DMS79 (cell line): ENCODE measurements at regions not wholly inside any gene's neighbourhood (a gene's known extent, or its start where the extent isn't known, plus 50 kb on each side); places are given as distances from the start of the nearest gene placed in this dataset.
A peak's percentile ranks its signal among the peaks of the same experiment; 100 is the strongest.

ENCODE experiments used
- DNase-seq: peaks from one replicate; lab custom pipeline; 2025; lab: John Stamatoyannopoulos, UW

- no peak for DNase-seq
Measured at GRCh38 chr12:23462546-23462945, 486.9 kb downstream of the SOX5 start.

- DNase-seq: no peak
Measured at GRCh38 chr12:23463172-23463571, 486.3 kb downstream of the SOX5 start.

DNA sequence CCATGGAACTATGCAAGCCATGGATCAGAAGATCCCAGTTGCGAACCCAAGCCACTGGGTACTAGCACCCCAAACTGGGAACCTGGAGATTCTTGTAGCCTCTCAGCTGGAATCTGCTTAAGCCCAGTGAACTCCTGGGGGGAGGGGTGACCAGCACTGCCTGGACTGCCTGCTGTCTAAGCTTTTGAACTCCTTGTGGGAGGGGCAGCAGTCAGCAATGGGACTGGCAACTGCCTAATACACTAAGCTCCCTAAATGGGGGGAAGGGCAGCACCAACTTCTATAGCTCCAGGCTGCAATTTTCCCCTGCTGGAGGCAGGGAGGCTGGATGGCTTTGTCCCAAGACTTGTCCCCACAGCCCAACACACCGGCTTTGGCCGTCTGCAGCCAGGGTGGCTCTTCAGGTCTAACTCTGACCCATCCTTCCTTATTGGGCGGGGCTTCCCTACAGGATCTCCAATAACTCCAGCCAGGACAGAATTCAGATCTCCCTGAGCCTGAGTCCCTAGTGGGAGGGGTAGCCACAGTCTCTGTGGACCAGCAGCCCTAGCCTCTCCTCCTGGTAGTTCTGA is 485.1 kb downstream of the SOX5 start:
- no peak for DNase-seq

GRCh38 chr12:23472329-23472971 is 477.0 kb downstream of the SOX5 start:
- DNase-seq: peak; percentile 15

- no peak for DNase-seq
Measured at GRCh38 chr12:23473071-23473470, 476.4 kb downstream of the SOX5 start.

DNA sequence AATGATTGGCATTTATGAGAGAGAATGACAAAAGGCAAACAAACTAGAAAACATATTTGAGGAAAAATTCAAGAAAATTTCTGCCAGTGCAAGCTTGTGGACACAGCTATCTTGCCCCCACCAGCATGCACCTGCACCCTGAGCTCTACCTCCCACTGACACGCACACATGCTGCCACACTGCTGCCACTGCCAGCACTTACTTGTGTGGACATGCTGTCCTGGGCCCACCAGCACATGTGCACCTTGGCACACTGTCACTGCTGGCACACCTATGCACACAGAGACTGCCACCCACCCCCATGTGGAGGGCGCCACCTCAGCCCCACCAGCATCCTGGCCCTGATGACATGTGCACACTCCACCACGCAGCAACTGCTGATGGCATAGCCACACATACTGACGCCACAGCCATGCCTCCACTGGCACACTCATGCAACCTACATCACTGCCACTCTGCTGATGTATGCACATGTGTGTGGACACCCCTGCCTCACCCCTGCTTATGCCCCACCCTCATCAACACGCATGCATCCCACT is 475.0 kb downstream of the SOX5 start:
- DNase-seq: no peak
